ENCODE measurements at regions not wholly inside any gene's neighbourhood (a gene's known extent, or its start where the extent isn't known, plus 50 kb on each side); places are given as distances from the start of the nearest gene placed in this dataset.
"Not testable (repeated sequence)": the region's sequence is repeated elsewhere in the genome, so short reads cannot be mapped to it uniquely, and the experiment has no call there.

DNA sequence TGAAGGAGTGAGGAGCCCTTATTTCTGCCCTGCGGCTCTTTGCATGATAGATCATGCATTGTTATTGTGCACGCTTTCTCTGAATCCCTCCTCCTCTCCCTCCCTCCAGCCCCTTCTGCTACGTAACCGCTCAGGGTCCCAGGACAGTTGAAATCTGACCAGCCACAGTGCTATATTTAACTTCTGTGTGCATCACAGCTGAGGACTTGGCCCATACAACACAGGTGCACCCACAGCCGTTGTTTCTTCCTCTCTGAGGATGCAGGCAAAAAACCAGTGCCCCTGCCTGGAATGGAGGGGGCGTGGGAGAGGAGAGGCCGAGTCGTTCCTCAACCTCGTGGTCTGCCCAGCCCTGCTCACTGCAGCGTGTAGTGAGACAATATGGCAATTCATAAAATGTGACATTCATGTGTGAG, 335.6 kb upstream of the CLINT1 start:
- H3K9me3 Mint-ChIP-seq (ENCODE audit: unreplicated experiment), result peaks cover 7% of the 10 kb centered on the region
- peaks cover 2% of the 10 kb centered on the region for H3K27me3 Mint-ChIP-seq (ENCODE audit: unreplicated experiment)
- no peak overlapping the region for H3K4me3 Mint-ChIP-seq (ENCODE audit: unreplicated experiment)
- peaks cover 26% of the 10 kb centered on the region for H3K4me1 Mint-ChIP-seq (ENCODE audit: low read depth, unreplicated experiment)
- TF ChIP-seq, protein P1, sequence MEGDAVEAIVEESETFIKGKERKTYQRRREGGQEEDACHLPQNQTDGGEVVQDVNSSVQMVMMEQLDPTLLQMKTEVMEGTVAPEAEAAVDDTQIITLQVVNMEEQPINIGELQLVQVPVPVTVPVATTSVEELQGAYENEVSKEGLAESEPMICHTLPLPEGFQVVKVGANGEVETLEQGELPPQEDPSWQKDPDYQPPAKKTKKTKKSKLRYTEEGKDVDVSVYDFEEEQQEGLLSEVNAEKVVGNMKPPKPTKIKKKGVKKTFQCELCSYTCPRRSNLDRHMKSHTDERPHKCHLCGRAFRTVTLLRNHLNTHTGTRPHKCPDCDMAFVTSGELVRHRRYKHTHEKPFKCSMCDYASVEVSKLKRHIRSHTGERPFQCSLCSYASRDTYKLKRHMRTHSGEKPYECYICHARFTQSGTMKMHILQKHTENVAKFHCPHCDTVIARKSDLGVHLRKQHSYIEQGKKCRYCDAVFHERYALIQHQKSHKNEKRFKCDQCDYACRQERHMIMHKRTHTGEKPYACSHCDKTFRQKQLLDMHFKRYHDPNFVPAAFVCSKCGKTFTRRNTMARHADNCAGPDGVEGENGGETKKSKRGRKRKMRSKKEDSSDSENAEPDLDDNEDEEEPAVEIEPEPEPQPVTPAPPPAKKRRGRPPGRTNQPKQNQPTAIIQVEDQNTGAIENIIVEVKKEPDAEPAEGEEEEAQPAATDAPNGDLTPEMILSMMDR (IDR thresholded peaks at IDR 0.05; ENCODE audit: partially characterized antibody, unreplicated experiment), result no peak
- peak; percentile 53 for DNase-seq
- H3K36me3 Mint-ChIP-seq (ENCODE audit: unreplicated experiment), result peaks cover 6% of the 10 kb centered on the region
- peak overlapping the region; percentile 92 for H3K27ac Mint-ChIP-seq (ENCODE audit: unreplicated experiment)

DNA sequence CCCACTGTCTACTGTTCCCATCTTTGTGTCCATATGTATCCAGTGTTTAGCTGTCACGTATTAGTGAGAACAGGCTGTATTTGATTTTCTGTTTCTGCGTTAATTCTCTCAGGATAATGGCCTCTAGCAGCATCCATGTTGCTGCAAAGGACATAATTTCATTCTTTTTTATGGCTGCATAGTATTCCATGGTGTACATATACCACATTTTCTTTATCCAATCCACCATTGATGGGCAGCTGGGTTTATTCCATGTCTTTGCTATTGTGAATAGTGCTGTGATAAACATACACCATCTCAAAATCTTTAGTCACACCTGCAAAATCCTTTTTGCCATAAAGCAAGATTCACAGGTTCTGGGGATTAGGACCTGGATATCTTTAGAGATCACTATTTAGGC, 334.4 kb upstream of the CLINT1 start:
- H3K9me3 Mint-ChIP-seq (ENCODE audit: unreplicated experiment); H3K36me3 Mint-ChIP-seq (ENCODE audit: unreplicated experiment); H3K27ac Mint-ChIP-seq (ENCODE audit: unreplicated experiment): not testable (repeated sequence)

DNA sequence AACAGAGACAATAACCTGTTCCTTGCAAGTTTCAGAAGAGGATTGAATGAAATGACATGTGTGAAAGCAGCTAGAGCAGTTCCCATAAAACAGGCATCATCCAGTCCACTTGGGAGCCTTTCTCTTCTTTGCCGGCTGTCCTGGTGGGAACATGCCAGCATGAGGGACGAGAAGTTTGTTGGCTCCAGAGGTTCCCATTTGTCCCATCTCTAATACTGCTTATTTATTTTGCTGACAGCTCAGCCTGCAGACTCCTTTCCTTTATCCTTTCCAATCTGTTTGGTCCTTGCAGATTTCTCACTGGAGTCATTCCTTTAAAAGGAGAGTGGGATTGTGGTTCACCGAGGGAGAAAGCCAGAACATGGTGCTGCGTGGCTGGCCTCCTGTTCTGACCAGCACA, 321.5 kb upstream of the CLINT1 start:
- H3K27ac Mint-ChIP-seq (ENCODE audit: unreplicated experiment), result no peak overlapping the region
- DNase-seq, result no peak
- H3K4me1 Mint-ChIP-seq (ENCODE audit: low read depth, unreplicated experiment), result peaks cover 12% of the 10 kb centered on the region
- H3K36me3 Mint-ChIP-seq (ENCODE audit: unreplicated experiment), result no peaks in the 10 kb centered on the region
- H3K9me3 Mint-ChIP-seq (ENCODE audit: unreplicated experiment), result peaks cover 6% of the 10 kb centered on the region
- TF ChIP-seq, protein P1 (IDR thresholded peaks at IDR 0.05; ENCODE audit: partially characterized antibody, unreplicated experiment), result no peak
- no peak overlapping the region for H3K4me3 Mint-ChIP-seq (ENCODE audit: unreplicated experiment)
- H3K27me3 Mint-ChIP-seq (ENCODE audit: unreplicated experiment), result peaks cover 6% of the 10 kb centered on the region

More for the DNA sequence above, 334.4 kb upstream of the CLINT1 start:
- not testable (repeated sequence) for H3K27me3 Mint-ChIP-seq (ENCODE audit: unreplicated experiment); H3K4me3 Mint-ChIP-seq (ENCODE audit: unreplicated experiment); DNase-seq
- H3K4me1 Mint-ChIP-seq (ENCODE audit: low read depth, unreplicated experiment), result peaks cover 26% of the 10 kb centered on the region

DNA sequence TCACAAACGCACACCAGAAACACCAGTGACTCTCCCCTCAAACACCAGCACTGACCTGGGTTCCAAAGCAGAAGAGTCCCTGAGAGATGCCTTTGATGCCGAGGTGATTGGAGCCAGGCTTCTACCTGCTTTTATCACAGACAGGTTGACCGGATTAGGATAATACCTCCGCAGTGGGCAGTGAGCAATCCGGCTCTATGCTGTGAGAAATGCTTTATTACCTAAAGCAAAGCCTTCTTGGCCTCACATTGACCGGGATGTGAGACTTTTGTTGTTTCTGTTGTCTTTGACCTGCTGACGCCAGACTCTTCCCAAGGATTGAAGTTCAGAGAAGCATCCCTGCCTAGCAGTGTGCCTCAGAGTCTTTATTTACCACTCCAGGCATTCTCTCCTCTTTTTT, 320.3 kb upstream of the CLINT1 start:
- peaks cover 5% of the 10 kb centered on the region for H3K9me3 Mint-ChIP-seq (ENCODE audit: unreplicated experiment)
- no peak for DNase-seq
- peaks cover 9% of the 10 kb centered on the region for H3K27me3 Mint-ChIP-seq (ENCODE audit: unreplicated experiment)
- TF ChIP-seq, protein P1 (IDR thresholded peaks at IDR 0.05; ENCODE audit: partially characterized antibody, unreplicated experiment), result no peak
- no peaks in the 10 kb centered on the region for H3K36me3 Mint-ChIP-seq (ENCODE audit: unreplicated experiment)
- H3K27ac Mint-ChIP-seq (ENCODE audit: unreplicated experiment), result no peak overlapping the region
- H3K4me3 Mint-ChIP-seq (ENCODE audit: unreplicated experiment), result no peak overlapping the region
- peaks cover 20% of the 10 kb centered on the region for H3K4me1 Mint-ChIP-seq (ENCODE audit: low read depth, unreplicated experiment)

DNA sequence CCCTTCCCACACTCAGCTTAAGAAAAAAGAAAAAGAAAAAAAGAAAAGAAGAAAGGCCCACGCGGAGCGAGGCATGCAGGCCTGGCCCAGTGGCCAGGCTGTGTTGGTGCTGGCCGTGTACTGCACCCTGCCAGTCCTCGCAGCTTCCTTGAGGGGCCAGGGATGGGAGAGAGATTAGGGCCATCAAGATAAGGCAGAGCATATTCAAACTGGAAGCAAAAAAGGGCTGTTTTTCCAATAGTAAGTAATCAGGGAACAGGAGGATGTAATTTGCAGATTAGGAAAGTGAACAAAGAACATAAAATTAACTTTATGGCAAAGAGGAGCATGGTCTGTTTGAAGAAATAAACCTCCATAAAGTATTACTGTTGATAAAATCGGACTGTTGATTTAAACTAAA, 319.6 kb upstream of the CLINT1 start:
- Mint-ChIP-seq H3K36me3 (ENCODE audit: unreplicated experiment) (no peaks in the 10 kb centered on the region), H3K27me3 (ENCODE audit: unreplicated experiment) (peaks cover 6% of the 10 kb centered on the region), H3K9me3 (ENCODE audit: unreplicated experiment) (peaks cover 3% of the 10 kb centered on the region), H3K4me1 (ENCODE audit: low read depth, unreplicated experiment) (peaks cover 20% of the 10 kb centered on the region), H3K4me3 (ENCODE audit: unreplicated experiment) (no peak overlapping the region), H3K27ac (ENCODE audit: unreplicated experiment) (no peak overlapping the region)
- TF ChIP-seq, protein P1 (IDR thresholded peaks at IDR 0.05; ENCODE audit: partially characterized antibody, unreplicated experiment), result no peak
- no peak for DNase-seq

DNA sequence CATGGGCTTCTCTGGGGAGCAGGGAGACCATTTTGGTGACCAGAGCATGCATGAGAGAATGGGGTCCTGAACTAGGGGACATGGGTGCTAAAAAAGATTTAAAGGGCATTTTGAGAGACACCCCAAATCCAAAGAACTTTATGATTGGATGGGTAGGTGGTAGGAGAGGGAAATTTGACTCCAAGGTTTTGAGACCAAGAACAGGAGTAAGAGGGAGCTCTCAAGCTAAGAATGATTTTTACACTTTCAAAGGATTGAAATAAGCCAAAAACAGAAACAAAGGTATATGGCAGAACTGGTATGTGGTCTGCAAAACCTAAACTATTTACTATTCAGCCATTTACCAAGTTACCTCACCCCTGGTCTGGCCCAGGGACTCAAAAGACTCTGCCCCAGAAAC, 318.2 kb upstream of the CLINT1 start:
- Mint-ChIP-seq H3K27ac (ENCODE audit: unreplicated experiment) (no peak overlapping the region), H3K27me3 (ENCODE audit: unreplicated experiment) (peaks cover 6% of the 10 kb centered on the region), H3K36me3 (ENCODE audit: unreplicated experiment) (no peaks in the 10 kb centered on the region), H3K9me3 (ENCODE audit: unreplicated experiment) (peaks cover 3% of the 10 kb centered on the region), H3K4me1 (ENCODE audit: low read depth, unreplicated experiment) (peaks cover 20% of the 10 kb centered on the region), H3K4me3 (ENCODE audit: unreplicated experiment) (no peak overlapping the region)
- DNase-seq, result no peak
- TF ChIP-seq, protein P1 (IDR thresholded peaks at IDR 0.05; ENCODE audit: partially characterized antibody, unreplicated experiment), result no peak

All from glutamatergic neuron (in vitro differentiated cells).